Body of pancreas (tissue), 4 donors: ENCODE measurements at regions not wholly inside any gene's neighbourhood (a gene's known extent, or its start where the extent isn't known, plus 50 kb on each side); places are given as distances from the start of the nearest gene placed in this dataset.

Experiments
- POLR2A ChIP-seq, 3 donors: fragments of 450-650 bp; IDR thresholded peaks; one replicate each; pipeline ENCODE4 v1.6.1; 2016; ENCODE audit warnings: antibody characterized with exemption in 3 of 3, mild to moderate bottlenecking in 2 of 3
- TF ChIP-seq, protein P1 (sequence below), 7 experiments: fragments of 450-650 bp in 4 of 7; fragments of 200-600 bp in 3 of 7; sonication (generic) in 3 of 7; IDR thresholded peaks; one replicate each; pipeline ENCODE4 v1.5.1; 2016 to 2019; ENCODE audit warnings: antibody characterized with exemption in 7 of 7

GRCh38 chr5:74017786-74018211 is 391.8 kb downstream of the ARHGEF28 start:
- TF ChIP-seq, protein P1, sequence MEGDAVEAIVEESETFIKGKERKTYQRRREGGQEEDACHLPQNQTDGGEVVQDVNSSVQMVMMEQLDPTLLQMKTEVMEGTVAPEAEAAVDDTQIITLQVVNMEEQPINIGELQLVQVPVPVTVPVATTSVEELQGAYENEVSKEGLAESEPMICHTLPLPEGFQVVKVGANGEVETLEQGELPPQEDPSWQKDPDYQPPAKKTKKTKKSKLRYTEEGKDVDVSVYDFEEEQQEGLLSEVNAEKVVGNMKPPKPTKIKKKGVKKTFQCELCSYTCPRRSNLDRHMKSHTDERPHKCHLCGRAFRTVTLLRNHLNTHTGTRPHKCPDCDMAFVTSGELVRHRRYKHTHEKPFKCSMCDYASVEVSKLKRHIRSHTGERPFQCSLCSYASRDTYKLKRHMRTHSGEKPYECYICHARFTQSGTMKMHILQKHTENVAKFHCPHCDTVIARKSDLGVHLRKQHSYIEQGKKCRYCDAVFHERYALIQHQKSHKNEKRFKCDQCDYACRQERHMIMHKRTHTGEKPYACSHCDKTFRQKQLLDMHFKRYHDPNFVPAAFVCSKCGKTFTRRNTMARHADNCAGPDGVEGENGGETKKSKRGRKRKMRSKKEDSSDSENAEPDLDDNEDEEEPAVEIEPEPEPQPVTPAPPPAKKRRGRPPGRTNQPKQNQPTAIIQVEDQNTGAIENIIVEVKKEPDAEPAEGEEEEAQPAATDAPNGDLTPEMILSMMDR (IDR thresholded peaks at IDR 0.05): no peak
- no peak for TF ChIP-seq POLR2A (IDR thresholded peaks at IDR 0.05)
